ENCODE measurements at regions not wholly inside any gene's neighbourhood (a gene's known extent, or its start where the extent isn't known, plus 50 kb on each side); places are given as distances from the start of the nearest gene placed in this dataset.

DNA sequence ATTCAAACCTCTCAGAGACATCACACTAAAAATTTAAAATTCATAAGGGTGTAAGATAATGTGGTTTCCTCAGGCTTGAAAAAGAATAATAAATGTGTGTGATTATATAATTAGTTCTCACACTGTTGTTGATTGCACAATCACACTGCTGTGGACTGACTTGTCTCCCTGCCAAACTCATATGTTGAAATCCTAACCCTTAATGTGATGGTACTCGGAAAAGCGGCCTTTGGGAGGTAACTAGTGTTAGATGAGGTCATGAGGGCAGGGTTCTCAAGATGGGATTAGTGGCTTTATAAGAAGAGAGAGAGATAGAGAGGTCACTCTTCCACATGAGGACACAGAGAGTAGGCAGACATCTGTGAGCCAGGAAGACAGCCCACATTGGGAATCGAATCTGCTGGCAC, 128.5 kb upstream of the COL1A2 start:
- H3K9me3 Mint-ChIP-seq (ENCODE audit: unreplicated experiment) = no peaks in the 10 kb centered on the region
- H3K27ac Mint-ChIP-seq (ENCODE audit: low read depth, unreplicated experiment) = no peak overlapping the region
- no peaks in the 10 kb centered on the region for H3K27me3 Mint-ChIP-seq (ENCODE audit: insufficient read depth, unreplicated experiment)
- DNase-seq (ENCODE audit: unreplicated experiment) = peak; percentile 94
- intact Hi-C loops (cut with micrococcal nuclease) = loop anchor here (10.0 kb wide), 1 partner anchor 81 kb away; no protein-coding TSS in a partner anchor
- ChIA-PET POLR2A (interaction anchor here (0.6 to 0.9 kb wide), 3 partner anchors 9 to 25 kb away, joined by 3 to 5 read pairs (median 3); no protein-coding TSS in a partner anchor), CTCF (interaction anchor here (0.6 to 1.0 kb wide), 5 partner anchors 9 to 1278 kb away, joined by 3 to 4 read pairs (median 3); no protein-coding TSS in a partner anchor)
- H3K4me3 Mint-ChIP-seq (ENCODE audit: unreplicated experiment) = peak overlapping the region; percentile 5
- BruUV-seq (replicated peaks) = no TSS peak
- TF ChIP-seq, protein P1, sequence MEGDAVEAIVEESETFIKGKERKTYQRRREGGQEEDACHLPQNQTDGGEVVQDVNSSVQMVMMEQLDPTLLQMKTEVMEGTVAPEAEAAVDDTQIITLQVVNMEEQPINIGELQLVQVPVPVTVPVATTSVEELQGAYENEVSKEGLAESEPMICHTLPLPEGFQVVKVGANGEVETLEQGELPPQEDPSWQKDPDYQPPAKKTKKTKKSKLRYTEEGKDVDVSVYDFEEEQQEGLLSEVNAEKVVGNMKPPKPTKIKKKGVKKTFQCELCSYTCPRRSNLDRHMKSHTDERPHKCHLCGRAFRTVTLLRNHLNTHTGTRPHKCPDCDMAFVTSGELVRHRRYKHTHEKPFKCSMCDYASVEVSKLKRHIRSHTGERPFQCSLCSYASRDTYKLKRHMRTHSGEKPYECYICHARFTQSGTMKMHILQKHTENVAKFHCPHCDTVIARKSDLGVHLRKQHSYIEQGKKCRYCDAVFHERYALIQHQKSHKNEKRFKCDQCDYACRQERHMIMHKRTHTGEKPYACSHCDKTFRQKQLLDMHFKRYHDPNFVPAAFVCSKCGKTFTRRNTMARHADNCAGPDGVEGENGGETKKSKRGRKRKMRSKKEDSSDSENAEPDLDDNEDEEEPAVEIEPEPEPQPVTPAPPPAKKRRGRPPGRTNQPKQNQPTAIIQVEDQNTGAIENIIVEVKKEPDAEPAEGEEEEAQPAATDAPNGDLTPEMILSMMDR (IDR thresholded peaks at IDR 0.05; ENCODE audit: unreplicated experiment) = no peak
- peaks cover 9% of the 10 kb centered on the region for H3K4me1 Mint-ChIP-seq (ENCODE audit: insufficient read depth, unreplicated experiment)
- no peaks in the 10 kb centered on the region for H3K36me3 Mint-ChIP-seq (ENCODE audit: insufficient read depth, unreplicated experiment)

DNA sequence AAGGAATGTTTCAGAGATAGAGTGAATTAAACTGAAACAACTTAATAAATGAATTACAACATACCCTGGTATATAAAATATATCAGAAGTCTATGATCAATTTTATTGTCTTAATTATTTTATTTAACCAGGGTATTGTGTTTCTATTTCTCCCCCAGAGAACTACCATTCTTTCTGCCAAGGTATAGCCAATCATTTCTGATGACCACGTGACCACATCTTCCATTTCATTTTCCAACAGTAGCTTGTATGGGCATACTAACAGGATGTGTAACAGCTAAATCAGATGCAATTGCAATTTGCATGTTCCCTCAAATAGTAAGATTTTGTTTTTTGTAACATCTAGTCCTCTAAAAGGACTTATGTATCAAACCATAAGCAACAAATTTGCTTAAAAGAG, 123.9 kb upstream of the COL1A2 start:
- DNase-seq (ENCODE audit: unreplicated experiment) = no peak
- Mint-ChIP-seq H3K9me3 (ENCODE audit: unreplicated experiment) (no peaks in the 10 kb centered on the region), H3K4me1 (ENCODE audit: insufficient read depth, unreplicated experiment) (peaks cover 9% of the 10 kb centered on the region), H3K27ac (ENCODE audit: low read depth, unreplicated experiment) (no peak overlapping the region), H3K36me3 (ENCODE audit: insufficient read depth, unreplicated experiment) (no peaks in the 10 kb centered on the region), H3K4me3 (ENCODE audit: unreplicated experiment) (no peak overlapping the region), H3K27me3 (ENCODE audit: insufficient read depth, unreplicated experiment) (no peaks in the 10 kb centered on the region)
- intact Hi-C loops (cut with micrococcal nuclease) = loop anchor here (10.0 kb wide), 1 partner anchor 826 kb away; no protein-coding TSS in a partner anchor
- POLR2A ChIA-PET = interaction anchor here (0.7 kb wide), 1 partner anchor 415 kb away, joined by 4 read pairs; no protein-coding TSS in a partner anchor
- BruUV-seq (replicated peaks) = no TSS peak
- CTCF ChIA-PET = no interaction called here
- TF ChIP-seq, protein P1 (IDR thresholded peaks at IDR 0.05; ENCODE audit: unreplicated experiment) = no peak

DNA sequence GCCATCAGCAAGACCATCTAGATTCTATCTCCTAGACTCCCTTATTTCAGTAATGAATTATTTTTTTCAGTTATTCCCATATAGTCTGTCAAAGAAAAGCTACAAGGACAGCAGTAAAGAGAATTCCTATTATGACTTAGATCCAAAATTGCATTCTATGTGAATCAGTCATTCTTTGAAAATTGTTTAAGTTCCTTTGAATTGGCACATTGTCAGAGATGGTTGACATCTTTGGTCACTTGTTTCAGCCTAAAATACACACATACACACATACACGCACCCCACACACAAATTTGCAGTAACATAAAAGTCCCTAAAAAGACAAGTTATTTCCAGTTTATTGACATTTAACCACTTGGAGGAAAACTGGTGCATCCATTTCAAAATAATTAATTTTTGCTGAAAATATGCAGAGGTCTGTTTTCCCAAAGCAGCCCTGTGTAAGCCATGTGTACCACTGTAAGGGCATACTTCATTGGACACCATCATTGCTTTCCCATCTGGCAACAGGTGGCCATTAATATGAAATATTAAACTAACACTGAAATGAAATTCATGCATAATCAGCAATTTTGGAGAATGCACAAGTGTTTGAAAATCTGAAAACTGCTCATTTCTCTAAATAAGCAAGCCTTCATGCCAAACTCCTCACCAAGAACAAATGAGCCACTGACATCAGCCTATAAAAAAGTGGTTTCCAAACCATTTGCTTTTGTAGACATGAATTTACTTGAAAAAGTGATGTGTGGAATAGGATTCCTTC, 121.7 kb upstream of the COL1A2 start:
- Mint-ChIP-seq H3K4me1 (ENCODE audit: insufficient read depth, unreplicated experiment) (no peaks in the 10 kb centered on the region), H3K9me3 (ENCODE audit: unreplicated experiment) (no peaks in the 10 kb centered on the region), H3K27ac (ENCODE audit: low read depth, unreplicated experiment) (no peak overlapping the region), H3K4me3 (ENCODE audit: unreplicated experiment) (no peak overlapping the region), H3K27me3 (ENCODE audit: insufficient read depth, unreplicated experiment) (no peaks in the 10 kb centered on the region), H3K36me3 (ENCODE audit: insufficient read depth, unreplicated experiment) (no peaks in the 10 kb centered on the region)
- TF ChIP-seq, protein P1 (IDR thresholded peaks at IDR 0.05; ENCODE audit: unreplicated experiment) = no peak
- POLR2A ChIA-PET = no interaction called here
- BruUV-seq (replicated peaks) = no TSS peak
- CTCF ChIA-PET = no interaction called here
- intact Hi-C loops (cut with micrococcal nuclease) = loop anchor here (10.0 kb wide), 1 partner anchor 828 kb away; no protein-coding TSS in a partner anchor
- no peak for DNase-seq (ENCODE audit: unreplicated experiment)

DNA sequence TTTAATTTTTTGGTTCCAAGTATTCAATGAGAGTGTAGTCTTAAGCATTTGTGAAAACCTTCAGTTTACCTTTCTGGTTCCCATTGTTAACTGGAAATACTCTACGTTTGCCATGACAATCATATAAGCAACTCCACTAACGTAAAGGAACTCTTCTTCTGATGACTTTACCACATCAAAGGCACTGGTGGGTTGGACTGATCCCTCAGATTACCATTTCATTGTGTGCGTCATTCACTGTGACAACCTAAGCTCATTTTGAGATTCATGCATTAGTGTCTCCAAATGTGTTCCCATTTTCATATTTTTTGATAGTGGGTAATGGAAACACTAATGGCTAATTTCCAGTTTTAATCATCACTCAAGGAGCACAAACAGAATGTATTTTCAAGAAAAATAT, 119.9 kb upstream of the COL1A2 start:
- DNase-seq (ENCODE audit: unreplicated experiment) = no peak
- Mint-ChIP-seq H3K27ac (ENCODE audit: low read depth, unreplicated experiment) (no peak overlapping the region), H3K4me3 (ENCODE audit: unreplicated experiment) (no peak overlapping the region), H3K4me1 (ENCODE audit: insufficient read depth, unreplicated experiment) (no peaks in the 10 kb centered on the region), H3K9me3 (ENCODE audit: unreplicated experiment) (no peaks in the 10 kb centered on the region), H3K27me3 (ENCODE audit: insufficient read depth, unreplicated experiment) (no peaks in the 10 kb centered on the region), H3K36me3 (ENCODE audit: insufficient read depth, unreplicated experiment) (no peaks in the 10 kb centered on the region)
- no TSS peak for BruUV-seq (replicated peaks)
- TF ChIP-seq, protein P1 (IDR thresholded peaks at IDR 0.05; ENCODE audit: unreplicated experiment) = no peak
- ChIA-PET CTCF (interaction anchor here (1.2 to 2.2 kb wide), 2 partner anchors 14 to 365 kb away, joined by 5 to 11 read pairs; no protein-coding TSS in a partner anchor), POLR2A (no interaction called here)
- intact Hi-C loops (cut with micrococcal nuclease) = loop anchor here (5.0 to 10.0 kb wide), 2 partner anchors 273 to 830 kb away; partner anchors contain the start of gene BET1
